Jurkat, Clone E6-1 (cell line): ENCODE measurements at regions not wholly inside any gene's neighbourhood (a gene's known extent, or its start where the extent isn't known, plus 50 kb on each side); places are given as distances from the start of the nearest gene placed in this dataset.
"Not testable (repeated sequence)": the region's sequence is repeated elsewhere in the genome, so short reads cannot be mapped to it uniquely, and the experiment has no call there.

Source experiments
- DNase-seq: peaks from one replicate; pipeline ENCODE4 v3.0.0-alpha.2; 2011; ENCODE audit warnings: low read depth, low spot score
- H3K4me3 ChIP-seq: 2 replicates; pipeline ENCODE4 v1.5.1; 2011; ENCODE audit warnings: mild to moderate bottlenecking, low read length, control low read depth, moderate library complexity

GRCh38 chr1:224061436-224061835 is 52.5 kb upstream of the FBXO28 start:
- H3K4me3 ChIP-seq = no peak overlapping the region
- no peak for DNase-seq

GRCh38 chr1:224059897-224060427 is 53.9 kb upstream of the FBXO28 start:
- no peak overlapping the region for H3K4me3 ChIP-seq
- no peak for DNase-seq

GRCh38 chr1:224058303-224058702 is 55.6 kb upstream of the FBXO28 start:
- H3K4me3 ChIP-seq = no peak overlapping the region
- DNase-seq = no peak

GRCh38 chr1:224057461-224058199 is 56.3 kb upstream of the FBXO28 start:
- no peak for DNase-seq
- H3K4me3 ChIP-seq = no peak overlapping the region

- no peak for DNase-seq
Observed at GRCh38 chr1:224054611-224055010, 59.3 kb upstream of the FBXO28 start.

GRCh38 chr1:224054012-224054411 is 59.9 kb upstream of the FBXO28 start:
- H3K4me3 ChIP-seq = no peak overlapping the region
- DNase-seq = no peak

More at GRCh38 chr1:224054611-224055010, 59.3 kb upstream of the FBXO28 start:
- no peak overlapping the region for H3K4me3 ChIP-seq

GRCh38 chr1:224053456-224053855 is 60.5 kb upstream of the FBXO28 start:
- no peak overlapping the region for H3K4me3 ChIP-seq
- no peak for DNase-seq

- no peak for DNase-seq
- H3K4me3 ChIP-seq = no peak overlapping the region
Observed at GRCh38 chr1:224052772-224053171, 61.1 kb upstream of the FBXO28 start.

- not testable (repeated sequence) for H3K4me3 ChIP-seq, DNase-seq
Observed at GRCh38 chr1:224051782-224052181, 62.1 kb upstream of the FBXO28 start.

GRCh38 chr1:224051086-224051406 is 62.9 kb upstream of the FBXO28 start:
- DNase-seq = no peak
- no peak overlapping the region for H3K4me3 ChIP-seq

GRCh38 chr1:224047538-224047937 is 66.4 kb upstream of the FBXO28 start:
- no peak for DNase-seq
- no peak overlapping the region for H3K4me3 ChIP-seq

GRCh38 chr1:224045556-224045955 is 68.4 kb upstream of the FBXO28 start:
- H3K4me3 ChIP-seq = no peak overlapping the region
- DNase-seq = no peak

- no peak for DNase-seq
- H3K4me3 ChIP-seq = no peak overlapping the region
Observed at GRCh38 chr1:224044420-224044819, 69.5 kb upstream of the FBXO28 start.

GRCh38 chr1:224042557-224043118 is 71.3 kb upstream of the FBXO28 start:
- no peak for DNase-seq
- H3K4me3 ChIP-seq = no peak overlapping the region

- no peak overlapping the region for H3K4me3 ChIP-seq
- no peak for DNase-seq
Observed at GRCh38 chr1:224041032-224041431, 72.9 kb upstream of the FBXO28 start.

- not testable (repeated sequence) for DNase-seq, H3K4me3 ChIP-seq
Observed at GRCh38 chr1:224040423-224040822, 73.5 kb upstream of the FBXO28 start.

GRCh38 chr1:224040006-224040405 is 73.9 kb upstream of the FBXO28 start:
- DNase-seq, H3K4me3 ChIP-seq: not testable (repeated sequence)

GRCh38 chr1:224038832-224039231 is 75.1 kb upstream of the FBXO28 start:
- DNase-seq = not testable (repeated sequence)

GRCh38 chr1:224037362-224037761 is 76.5 kb upstream of the FBXO28 start:
- not testable (repeated sequence) for DNase-seq, H3K4me3 ChIP-seq

More at GRCh38 chr1:224038832-224039231, 75.1 kb upstream of the FBXO28 start:
- not testable (repeated sequence) for H3K4me3 ChIP-seq

- DNase-seq = not testable (repeated sequence)
Observed at GRCh38 chr1:224032608-224033276, 81.2 kb upstream of the FBXO28 start.

More at GRCh38 chr1:224032608-224033276, 81.2 kb upstream of the FBXO28 start:
- H3K4me3 ChIP-seq = not testable (repeated sequence)
